K562 (cell line): ENCODE measurements at regions not wholly inside any gene's neighbourhood (a gene's known extent, or its start where the extent isn't known, plus 50 kb on each side); places are given as distances from the start of the nearest gene placed in this dataset.

Experiments
- BCLAF1 ChIP-seq, 2 experiments: fragments of 450-650 bp in 1 of 2; IDR thresholded peaks; 2 replicates each; pipeline ENCODE4 v1.6.1; 2011 to 2017; ENCODE audit warnings: low read depth in 2 of 2, antibody characterized with exemption in 1 of 2, borderline replicate concordance in 1 of 2, low read length in 1 of 2, mild to moderate bottlenecking in 1 of 2, mixed read lengths in 1 of 2; ENCODE audit not compliant: control insufficient read depth in 1 of 2
- CREM ChIP-seq: IDR thresholded peaks from 2 replicates; pipeline ENCODE4 v1.6.1; 2014; ENCODE audit warnings: antibody characterized with exemption, low read depth
- CTCF ChIP-seq, 3 experiments: IDR thresholded peaks in 2 of 3; conservative IDR thresholded peaks in 1 of 3; 2 replicates each; pipeline ENCODE4 v1.5.1; 2011 to 2012; ENCODE audit warnings: low read length in 3 of 3, mild to moderate bottlenecking in 3 of 3, control low read depth in 2 of 3, improper control_type of control experiment in 1 of 3, inconsistent platforms in 1 of 3, low read depth in 1 of 3, mixed read lengths in 1 of 3, moderate library complexity in 1 of 3; ENCODE audit not compliant: insufficient read depth in 2 of 3
- HDAC6 ChIP-seq: IDR thresholded peaks from 2 replicates; pipeline ENCODE4 v1.6.1; 2012; ENCODE audit warnings: low read depth, mild to moderate bottlenecking, control low read depth, inconsistent platforms, low read length, moderate library complexity
- KDM1A ChIP-seq, 2 experiments: fragments of 450-650 bp; IDR thresholded peaks; 2 replicates each; pipeline ENCODE4 v1.6.1; 2016; ENCODE audit warnings: mild to moderate bottlenecking in 2 of 2
- POLR2AphosphoS5 ChIP-seq: IDR thresholded peaks from 2 replicates; pipeline ENCODE4 v1.6.1; 2011; ENCODE audit warnings: mild to moderate bottlenecking, low read depth, low read length, moderate library complexity; ENCODE audit not compliant: control insufficient read depth, insufficient read depth
- POU5F1 ChIP-seq: fragments of 150-350 bp; IDR thresholded peaks from 2 replicates; pipeline ENCODE4 v1.6.1; 2014; ENCODE audit warnings: borderline replicate concordance, low read length, low read depth, mild to moderate bottlenecking; ENCODE audit not compliant: partially characterized antibody
- SMAD3 ChIP-seq: fragments of 450-650 bp; formaldehyde crosslinking; conservative IDR thresholded peaks from 2 replicates; pipeline ENCODE4 v1.4.0; 2020; ENCODE audit warnings: mild to moderate bottlenecking
- TCF7 ChIP-seq: sonication (generic); IDR thresholded peaks from 2 replicates; pipeline ENCODE4 v1.6.1; 2016; ENCODE audit warnings: antibody characterized with exemption, borderline replicate concordance
- TCF7L2 ChIP-seq: fragments of 150-350 bp; IDR thresholded peaks from 2 replicates; pipeline ENCODE4 v1.6.1; 2016; ENCODE audit warnings: low read depth, mild to moderate bottlenecking, low read length, moderate library complexity
- ZBTB7A ChIP-seq: IDR thresholded peaks from 2 replicates; pipeline ENCODE4 v1.6.1; 2011; ENCODE audit warnings: low read depth, mild to moderate bottlenecking, low read length, moderate library complexity, borderline replicate concordance; ENCODE audit not compliant: control insufficient read depth

GRCh38 chr19:31075146-31075655, 274.0 kb downstream of the TSHZ3 start:
- TF ChIP-seq CREM (no peak), BCLAF1 (IDR thresholded peaks at IDR 0.05; ENCODE audit: borderline replicate concordance in 1 of 2, control insufficient read depth in 1 of 2, low read depth in 2 of 2, low read length in 1 of 2) (no peak), POLR2AphosphoS5 (no peak), CTCF (IDR thresholded peaks at IDR 0.05 in 2 of 3, conservative IDR thresholded peaks at IDR 0.05 in 1 of 3; ENCODE audit: insufficient read depth in 2 of 3, low read depth in 1 of 3, low read length in 3 of 3) (no peak), TCF7 (no peak), ZBTB7A (no peak), POU5F1 (no peak), HDAC6 (no peak), SMAD3 (CRISPR knock-in tag) (no peak), KDM1A (IDR thresholded peaks at IDR 0.05) (no peak), TCF7L2 (no peak)
